AG04449 (cell line): ENCODE measurements at regions not wholly inside any gene's neighbourhood (a gene's known extent, or its start where the extent isn't known, plus 50 kb on each side); places are given as distances from the start of the nearest gene placed in this dataset.
"Not testable (repeated sequence)": the region's sequence is repeated elsewhere in the genome, so short reads cannot be mapped to it uniquely, and the experiment has no call there.

ENCODE experiments used
- CTCF ChIA-PET: fragments of 350-600 bp; formaldehyde crosslinking; extraction: SDS; loops from one replicate; lab custom pipeline; 2021; ENCODE audit warnings: antibody characterized with exemption; lab: Yijun Ruan, JAX
- POLR2A ChIA-PET: fragments of 400-600, 350-600 bp; formaldehyde crosslinking; extraction: SDS; loops from one replicate; lab custom pipeline; 2020; ENCODE audit warnings: antibody characterized with exemption, inconsistent platforms; lab: Yijun Ruan, JAX
- DNase-seq: peaks from one replicate; pipeline ENCODE4 v3.0.0-alpha.2; 2010; ENCODE audit warnings: low read depth, low spot score
- H3K4me3 ChIP-seq: 2 replicates; pipeline ENCODE4 v1.5.1; 2011; ENCODE audit warnings: low read depth, mild to moderate bottlenecking, control low read depth, low read length
- CTCF ChIP-seq: IDR thresholded peaks from one replicate; pipeline ENCODE4 v1.5.1; 2011; ENCODE audit warnings: mild to moderate bottlenecking, moderate library complexity, low read length, control low read depth, inconsistent platforms; ENCODE audit not compliant: insufficient read depth; ENCODE audit errors: missing control alignments

GRCh38 chr1:213622365-213623063 lies 365.3 kb upstream of the PROX1 start:
- ChIA-PET CTCF (no interaction called here), POLR2A (no interaction called here)
- TF ChIP-seq CTCF = no peak
- no peak overlapping the region for H3K4me3 ChIP-seq
- no peak for DNase-seq

- ChIA-PET POLR2A (no interaction called here), CTCF (no interaction called here)
- no peak for DNase-seq
- no peak overlapping the region for H3K4me3 ChIP-seq
- TF ChIP-seq CTCF = no peak
Observed at GRCh38 chr1:213623064-213623581, 364.6 kb upstream of the PROX1 start.

- ChIA-PET CTCF (no interaction called here), POLR2A (no interaction called here)
- DNase-seq = no peak
- H3K4me3 ChIP-seq = no peak overlapping the region
- no peak for TF ChIP-seq CTCF
Observed at GRCh38 chr1:213623862-213624261, 363.9 kb upstream of the PROX1 start.

- DNase-seq, POLR2A ChIA-PET, CTCF ChIA-PET, H3K4me3 ChIP-seq: not testable (repeated sequence)
Observed at GRCh38 chr1:213636778-213637177, 351.0 kb upstream of the PROX1 start.

GRCh38 chr1:213641312-213641711 lies 346.5 kb upstream of the PROX1 start:
- ChIA-PET CTCF (no interaction called here), POLR2A (no interaction called here)
- DNase-seq = no peak
- no peak for TF ChIP-seq CTCF
- H3K4me3 ChIP-seq = no peak overlapping the region

GRCh38 chr1:213643360-213643759 lies 344.4 kb upstream of the PROX1 start:
- ChIA-PET CTCF (no interaction called here), POLR2A (no interaction called here)
- no peak overlapping the region for H3K4me3 ChIP-seq
- DNase-seq = no peak
- TF ChIP-seq CTCF = no peak
